ENCODE measurements at regions not wholly inside any gene's neighbourhood (a gene's known extent, or its start where the extent isn't known, plus 50 kb on each side); places are given as distances from the start of the nearest gene placed in this dataset.

GRCh38 chr2:152863826-152864225 lies 145.4 kb downstream of the ARL6IP6 start:
- ATAC-seq (no peak), FAIRE-seq (no peak), DNase-seq (ENCODE audit: low spot score) (no peak)
- Histone ChIP-seq H3K4me1 (ENCODE audit: insufficient read depth, low read length) (no peaks in the 10 kb centered on the region), H3K4me3 (replicated peaks in 1 of 3; ENCODE audit: insufficient read depth in 1 of 3, low read depth in 2 of 3, low read length in 3 of 3) (no peak overlapping the region), H4K20me1 (ENCODE audit: insufficient read depth, low read length) (no peaks in the 10 kb centered on the region), H3K27me3 (ENCODE audit: control insufficient read depth in 1 of 2, insufficient read depth in 2 of 2, low read length in 2 of 2) (no peaks in the 10 kb centered on the region), H3K9me3 (ENCODE audit: low read length) (peaks cover 37% of the 10 kb centered on the region), H3K79me2 (ENCODE audit: insufficient read depth, low read length) (no peaks in the 10 kb centered on the region), H3K9ac (ENCODE audit: insufficient read depth, low read depth, low read length) (no peak overlapping the region), H3K27ac (ENCODE audit: extremely low read length, insufficient read depth, low read length) (no peak overlapping the region), H2AFZ (ENCODE audit: low read length) (no peak overlapping the region), H3K36me3 (replicated peaks in 1 of 2; ENCODE audit: control insufficient read depth in 1 of 2, insufficient read depth in 2 of 2, low read length in 2 of 2) (no peaks in the 10 kb centered on the region), H3K4me2 (ENCODE audit: low read depth, low read length) (no peak overlapping the region)
- in situ Hi-C loops (cut with HindIII; ENCODE audit: extremely low pct_ligation_motif_present, low pct_unique_long_range_greater_than_20kb) = no loop called here
- ChIA-PET POLR2A (no interaction called here), CTCF (ENCODE audit: low intra/inter-chr PET ratio, low total read pairs) (no interaction called here)
- TF ChIP-seq HIC2 (CRISPR knock-in tag; IDR thresholded peaks at IDR 0.05; ENCODE audit: low read depth) = no peak
- TF ChIP-seq ZNF792 (CRISPR knock-in tag; IDR thresholded peaks at IDR 0.05) = peak; percentile 99
- TF ChIP-seq E2F5 (CRISPR knock-in tag; conservative IDR thresholded peaks at IDR 0.05) = no peak
- no peak for TF ChIP-seq HOXA9 (CRISPR knock-in tag; IDR thresholded peaks at IDR 0.05; ENCODE audit: borderline replicate concordance)
- intact Hi-C loops (cut with micrococcal nuclease; ENCODE audit: unreplicated experiment) = no loop called here
- 2% methylated on average over 1 of the region's 1 CpG for WGBS (ENCODE audit: low lambda C conversion rate)
- no TSS peak for BruUV-seq (replicated peaks)

- DNase-seq (ENCODE audit: low spot score) (peak; percentile 43), ATAC-seq (peak; percentile 81), FAIRE-seq (no peak)
- CTCF ChIA-PET (ENCODE audit: low intra/inter-chr PET ratio, low total read pairs) = interaction anchor here (1.2 kb wide), 1 partner anchor 658 kb away, joined by 4 read pairs; no protein-coding TSS in a partner anchor
- H3K36me3 ChIP-seq (replicated peaks in 1 of 2; ENCODE audit: control insufficient read depth in 1 of 2, insufficient read depth in 2 of 2, low read length in 2 of 2) = no peaks in the 10 kb centered on the region
- POLR2A ChIA-PET = no interaction called here
- H2AFZ ChIP-seq (ENCODE audit: low read length) = no peak overlapping the region
- no peaks in the 10 kb centered on the region for H4K20me1 ChIP-seq (ENCODE audit: insufficient read depth, low read length)
- H3K4me2 ChIP-seq (ENCODE audit: low read depth, low read length) = no peak overlapping the region
- no peaks in the 10 kb centered on the region for H3K27me3 ChIP-seq (ENCODE audit: control insufficient read depth in 1 of 2, insufficient read depth in 2 of 2, low read length in 2 of 2)
- intact Hi-C loops (cut with micrococcal nuclease; ENCODE audit: unreplicated experiment) = loop anchor here (1.0 kb wide), 2 partner anchors 617 to 658 kb away; partner anchors contain the start of gene RPRM
- no peak overlapping the region for H3K4me3 ChIP-seq (replicated peaks in 1 of 3; ENCODE audit: insufficient read depth in 1 of 3, low read depth in 2 of 3, low read length in 3 of 3)
- H3K4me1 ChIP-seq (ENCODE audit: insufficient read depth, low read length) = no peaks in the 10 kb centered on the region
- H3K27ac ChIP-seq (ENCODE audit: extremely low read length, insufficient read depth, low read length) = no peak overlapping the region
- H3K79me2 ChIP-seq (ENCODE audit: insufficient read depth, low read length) = no peaks in the 10 kb centered on the region
- H3K9me3 ChIP-seq (ENCODE audit: low read length) = peaks cover 37% of the 10 kb centered on the region
- no peak overlapping the region for H3K9ac ChIP-seq (ENCODE audit: insufficient read depth, low read depth, low read length)
- 20% methylated on average over 6 of the region's 6 CpGs for WGBS (ENCODE audit: low lambda C conversion rate)
- in situ Hi-C loops (cut with HindIII; ENCODE audit: extremely low pct_ligation_motif_present, low pct_unique_long_range_greater_than_20kb) = no loop called here
- BruUV-seq (replicated peaks) = no TSS peak
- no peak for TF ChIP-seq FOXA1 (IDR thresholded peaks at IDR 0.05)
- peak; percentile 63; the same call in 1 of the 2 replicates for TF ChIP-seq FOXA1 (CRISPR knock-in tag; IDR thresholded peaks at IDR 0.05)
- TF ChIP-seq ZNF567 (CRISPR knock-in tag; IDR thresholded peaks at IDR 0.05; ENCODE audit: borderline replicate concordance) = no peak
- no peak for TF ChIP-seq CAMTA2 (CRISPR knock-in tag; IDR thresholded peaks at IDR 0.05; ENCODE audit: borderline replicate concordance)
- TF ChIP-seq KDM6A (CRISPR knock-in tag; IDR thresholded peaks at IDR 0.05; ENCODE audit: low read depth) = no peak
- peak; percentile 100 for TF ChIP-seq ZNF101 (CRISPR knock-in tag; IDR thresholded peaks at IDR 0.05; ENCODE audit: borderline replicate concordance, low read depth)
- TF ChIP-seq ZNF275 (CRISPR knock-in tag; IDR thresholded peaks at IDR 0.05; ENCODE audit: borderline replicate concordance) = no peak
- no peak for TF ChIP-seq ZUFSP (CRISPR knock-in tag; IDR thresholded peaks at IDR 0.05; ENCODE audit: borderline replicate concordance)
- TF ChIP-seq SIX4 (CRISPR knock-in tag; IDR thresholded peaks at IDR 0.05) = no peak
These were observed 143.0 kb downstream of the ARL6IP6 start for GRCh38 chr2:152861349-152861942.

Measured in HepG2 (cell line).